SK-N-SH (cell line): ENCODE measurements at regions not wholly inside any gene's neighbourhood (a gene's known extent, or its start where the extent isn't known, plus 50 kb on each side); places are given as distances from the start of the nearest gene placed in this dataset.

Experiments used
- CTCF ChIA-PET: fragments of 300-600, 350-600 bp; formaldehyde crosslinking; extraction: SDS; loops from one replicate; lab custom pipeline; 2021; lab: Yijun Ruan, JAX
- POLR2A ChIA-PET: fragments of 350-600 bp; sonication (Branson Sonifier 250); formaldehyde crosslinking; extraction: SDS; loops from one replicate; lab custom pipeline; 2020; ENCODE audit warnings: antibody characterized with exemption, inconsistent platforms; lab: Yijun Ruan, JAX
- DNase-seq: peaks from one replicate; pipeline ENCODE4 v3.0.0; 2012
- H2AFZ ChIP-seq: fragments of 200-600 bp; sonication (generic); 2 replicates; pipeline ENCODE4 v1.8.1; 2016; ENCODE audit warnings: antibody characterized with exemption, mild to moderate bottlenecking, low read depth
- H3F3A ChIP-seq: fragments of 200-600 bp; sonication (generic); replicated peaks from 2 replicates; pipeline ENCODE3; 2016; ENCODE audit warnings: antibody characterized with exemption, mild to moderate bottlenecking; ENCODE audit not compliant: insufficient read depth
- H3K27ac ChIP-seq, 2 experiments: fragments of 200-500 bp in 1 of 2; fragments of 200-600 bp in 1 of 2; sonication (Bioruptor generic) in 1 of 2; sonication (generic), shearing (Covaris generic) in 1 of 2; 2 replicates each; pipeline versions ENCODE4 v1.5.1 to v1.6.1; 2014 to 2016; ENCODE audit warnings: low read depth in 2 of 2, inconsistent platforms in 1 of 2, low read length in 1 of 2, mild to moderate bottlenecking in 1 of 2, mixed read lengths in 1 of 2
- H3K27me3 ChIP-seq: fragments of 200-600 bp; sonication (generic), shearing (Covaris generic); 2 replicates; pipeline ENCODE4 v1.6.1; 2016; ENCODE audit warnings: mixed run types; ENCODE audit not compliant: insufficient read depth
- H3K36me3 ChIP-seq, 2 experiments: fragments of 200-500 bp in 1 of 2; fragments of 200-600 bp in 1 of 2; sonication (Bioruptor generic) in 1 of 2; sonication (generic) in 1 of 2; replicated peaks in 1 of 2; 2 replicates each; pipeline versions ENCODE3 to v1.5.1; 2014 to 2016; ENCODE audit warnings: low read length in 1 of 2, mild to moderate bottlenecking in 1 of 2; ENCODE audit not compliant: insufficient read depth in 2 of 2, control insufficient read depth in 1 of 2
- H3K4me1 ChIP-seq, 2 experiments: fragments of 200-500 bp in 1 of 2; fragments of 200-600 bp in 1 of 2; sonication (Bioruptor generic) in 1 of 2; sonication (generic), shearing (Covaris generic) in 1 of 2; 2 replicates each; pipeline versions ENCODE4 v1.5.1 to v1.6.1; 2014 to 2016; ENCODE audit warnings: low read depth in 1 of 2, low read length in 1 of 2, mixed run types in 1 of 2; ENCODE audit not compliant: insufficient read depth in 2 of 2, control insufficient read depth in 1 of 2
- H3K4me2 ChIP-seq: fragments of 200-600 bp; sonication (generic), shearing (Covaris generic); 2 replicates; pipeline ENCODE4 v1.6.1; 2017; ENCODE audit warnings: mixed run types
- H3K4me3 ChIP-seq, 2 experiments: fragments of 200-500 bp in 1 of 2; fragments of 200-600 bp in 1 of 2; sonication (Bioruptor generic) in 1 of 2; sonication (generic), shearing (Covaris generic) in 1 of 2; 2 replicates each; pipeline versions ENCODE4 v1.5.1 to v1.8.1; 2014 to 2016; ENCODE audit warnings: low read depth in 2 of 2, inconsistent platforms in 1 of 2, low read length in 1 of 2, mild to moderate bottlenecking in 1 of 2, mixed read lengths in 1 of 2, moderate library complexity in 1 of 2
- H3K79me2 ChIP-seq: fragments of 200-600 bp; sonication (generic); 2 replicates; pipeline ENCODE4 v1.8.1; 2017; ENCODE audit warnings: mild to moderate bottlenecking; ENCODE audit not compliant: insufficient read depth
- H3K9ac ChIP-seq: fragments of 200-600 bp; sonication (generic); 2 replicates; pipeline ENCODE4 v1.6.1; 2017; ENCODE audit warnings: mixed run types
- H3K9me2 ChIP-seq: fragments of 200-600 bp; sonication (generic); 2 replicates; pipeline ENCODE4 v1.6.1; 2017; ENCODE audit warnings: mixed run types
- H3K9me3 ChIP-seq: fragments of 200-600 bp; sonication (generic); 2 replicates; pipeline ENCODE4 v1.6.1; 2017; ENCODE audit warnings: mixed run types, mild to moderate bottlenecking, moderate library complexity
- H4K20me1 ChIP-seq: fragments of 200-600 bp; sonication (generic); 2 replicates; pipeline ENCODE4 v1.6.1; 2017; ENCODE audit warnings: mild to moderate bottlenecking, mixed run types; ENCODE audit not compliant: insufficient read depth
- ELF1 ChIP-seq: IDR thresholded peaks from 2 replicates; pipeline ENCODE4 v1.4.0; 2012
- EP300 ChIP-seq, 2 experiments: IDR thresholded peaks; 2 replicates each; pipeline versions ENCODE4 v1.4.0 to v1.6.1; 2012; ENCODE audit warnings: borderline replicate concordance in 1 of 2, low read depth in 1 of 2, low read length in 1 of 2
- FOXJ3 ChIP-seq: sonication (generic); formaldehyde crosslinking; IDR thresholded peaks from 2 replicates; pipeline ENCODE4 v1.5.1; 2020; ENCODE audit warnings: mild to moderate bottlenecking, missing genetic modification reagents
- FOXM1 ChIP-seq: IDR thresholded peaks from 2 replicates; pipeline ENCODE4 v1.4.0; 2012; ENCODE audit warnings: low read depth, mild to moderate bottlenecking
- GABPA ChIP-seq: IDR thresholded peaks from 2 replicates; pipeline ENCODE4 v1.4.0; 2012; ENCODE audit warnings: low read depth, mild to moderate bottlenecking
- NFIC ChIP-seq: IDR thresholded peaks from 2 replicates; pipeline ENCODE4 v1.4.0; 2012; ENCODE audit warnings: borderline replicate concordance
- NRF1 ChIP-seq: IDR thresholded peaks from 2 replicates; pipeline ENCODE4 v1.6.1; 2012; ENCODE audit warnings: low read depth, mild to moderate bottlenecking, low read length
- RAD21 ChIP-seq: IDR thresholded peaks from 2 replicates; pipeline ENCODE4 v1.6.1; 2012; ENCODE audit warnings: mild to moderate bottlenecking, low read length
- RXRA ChIP-seq: IDR thresholded peaks from 2 replicates; pipeline ENCODE4 v1.4.0; 2012; ENCODE audit warnings: low read depth, mild to moderate bottlenecking, borderline replicate concordance
- SIN3A ChIP-seq: IDR thresholded peaks from 2 replicates; pipeline ENCODE4 v1.6.1; 2012; ENCODE audit warnings: low read depth, mild to moderate bottlenecking, low read length, moderate library complexity, borderline replicate concordance
- TEAD4 ChIP-seq: IDR thresholded peaks from 2 replicates; pipeline ENCODE4 v1.4.0; 2012; ENCODE audit warnings: mild to moderate bottlenecking, borderline replicate concordance; ENCODE audit not compliant: insufficient read depth
- YY1 ChIP-seq: IDR thresholded peaks from 2 replicates; pipeline ENCODE4 v1.4.0; 2012; ENCODE audit warnings: low read depth, mild to moderate bottlenecking
- WGBS: methylation state at CpG from one replicate; pipeline ENCODE4 v1.1.6; 2017; ENCODE audit warnings: low lambda C conversion rate; 5-methylcytosine and 5-hydroxymethylcytosine counted together
- TF ChIP-seq, protein P1 (sequence below): IDR thresholded peaks from 2 replicates; pipeline ENCODE4 v1.6.1; 2012; ENCODE audit warnings: mild to moderate bottlenecking, low read depth, low read length, moderate library complexity
- TF ChIP-seq, protein P2 (sequence below): IDR thresholded peaks from 2 replicates; pipeline ENCODE4; 2012
- TF ChIP-seq, protein P3 (sequence below): fragments of 200-600 bp; sonication (generic); IDR thresholded peaks from 2 replicates; pipeline ENCODE4 v1.6.1; 2017; ENCODE audit warnings: antibody characterized with exemption, mild to moderate bottlenecking, moderate library complexity
- TF ChIP-seq, protein P4 (sequence below): IDR thresholded peaks from 2 replicates; pipeline ENCODE4 v1.4.0; 2012; ENCODE audit warnings: low read depth, borderline replicate concordance

DNA sequence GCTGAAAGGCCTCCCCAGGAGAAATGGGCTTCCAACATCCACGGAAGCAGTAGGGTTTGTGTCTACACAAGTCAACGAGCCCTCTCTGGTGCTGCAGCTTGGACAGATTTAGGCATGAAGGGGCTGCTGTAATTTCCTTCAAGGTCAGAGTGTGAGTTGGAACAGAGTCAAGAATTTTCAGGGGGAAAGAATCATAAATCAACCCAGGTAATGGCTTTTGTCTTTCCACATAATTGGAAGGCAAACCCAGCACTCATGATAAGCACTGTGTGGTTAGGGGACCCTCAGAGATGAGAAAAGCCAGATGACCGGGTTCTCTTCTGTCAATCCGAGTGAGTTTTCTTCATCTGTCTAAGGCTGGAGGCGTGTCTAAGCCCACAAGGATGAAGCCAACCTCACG lies 78.6 kb upstream of the MXRA5 start:
- ChIA-PET CTCF (no interaction called here), POLR2A (no interaction called here)
- no peak for DNase-seq
- Histone ChIP-seq H3K27ac (no peak overlapping the region), H3K36me3 (no peaks in the 10 kb centered on the region), H3K4me1 (no peaks in the 10 kb centered on the region), H3K9me2 (no peaks in the 10 kb centered on the region), H3K4me3 (no peak overlapping the region), H3K27me3 (no peaks in the 10 kb centered on the region), H3K4me2 (no peak overlapping the region), H3F3A (no peaks in the 10 kb centered on the region), H2AFZ (no peak overlapping the region), H3K9ac (no peak overlapping the region), H4K20me1 (no peaks in the 10 kb centered on the region), H3K9me3 (no peaks in the 10 kb centered on the region), H3K79me2 (no peaks in the 10 kb centered on the region)
- 4% methylated on average over 6 of the region's 6 CpGs for WGBS
- TF ChIP-seq EP300 (IDR thresholded peaks at IDR 0.05; ENCODE audit: borderline replicate concordance in 1 of 2, low read depth in 1 of 2, low read length in 1 of 2) (no peak), RXRA (no peak), SIN3A (no peak), YY1 (no peak), RAD21 (no peak), NRF1 (no peak), NFIC (no peak), FOXJ3 (CRISPR knock-in tag) (no peak), FOXM1 (no peak), TEAD4 (no peak), GABPA (no peak), ELF1 (no peak)
- TF ChIP-seq, protein P1, sequence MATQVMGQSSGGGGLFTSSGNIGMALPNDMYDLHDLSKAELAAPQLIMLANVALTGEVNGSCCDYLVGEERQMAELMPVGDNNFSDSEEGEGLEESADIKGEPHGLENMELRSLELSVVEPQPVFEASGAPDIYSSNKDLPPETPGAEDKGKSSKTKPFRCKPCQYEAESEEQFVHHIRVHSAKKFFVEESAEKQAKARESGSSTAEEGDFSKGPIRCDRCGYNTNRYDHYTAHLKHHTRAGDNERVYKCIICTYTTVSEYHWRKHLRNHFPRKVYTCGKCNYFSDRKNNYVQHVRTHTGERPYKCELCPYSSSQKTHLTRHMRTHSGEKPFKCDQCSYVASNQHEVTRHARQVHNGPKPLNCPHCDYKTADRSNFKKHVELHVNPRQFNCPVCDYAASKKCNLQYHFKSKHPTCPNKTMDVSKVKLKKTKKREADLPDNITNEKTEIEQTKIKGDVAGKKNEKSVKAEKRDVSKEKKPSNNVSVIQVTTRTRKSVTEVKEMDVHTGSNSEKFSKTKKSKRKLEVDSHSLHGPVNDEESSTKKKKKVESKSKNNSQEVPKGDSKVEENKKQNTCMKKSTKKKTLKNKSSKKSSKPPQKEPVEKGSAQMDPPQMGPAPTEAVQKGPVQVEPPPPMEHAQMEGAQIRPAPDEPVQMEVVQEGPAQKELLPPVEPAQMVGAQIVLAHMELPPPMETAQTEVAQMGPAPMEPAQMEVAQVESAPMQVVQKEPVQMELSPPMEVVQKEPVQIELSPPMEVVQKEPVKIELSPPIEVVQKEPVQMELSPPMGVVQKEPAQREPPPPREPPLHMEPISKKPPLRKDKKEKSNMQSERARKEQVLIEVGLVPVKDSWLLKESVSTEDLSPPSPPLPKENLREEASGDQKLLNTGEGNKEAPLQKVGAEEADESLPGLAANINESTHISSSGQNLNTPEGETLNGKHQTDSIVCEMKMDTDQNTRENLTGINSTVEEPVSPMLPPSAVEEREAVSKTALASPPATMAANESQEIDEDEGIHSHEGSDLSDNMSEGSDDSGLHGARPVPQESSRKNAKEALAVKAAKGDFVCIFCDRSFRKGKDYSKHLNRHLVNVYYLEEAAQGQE: no peak
- TF ChIP-seq, protein P2, sequence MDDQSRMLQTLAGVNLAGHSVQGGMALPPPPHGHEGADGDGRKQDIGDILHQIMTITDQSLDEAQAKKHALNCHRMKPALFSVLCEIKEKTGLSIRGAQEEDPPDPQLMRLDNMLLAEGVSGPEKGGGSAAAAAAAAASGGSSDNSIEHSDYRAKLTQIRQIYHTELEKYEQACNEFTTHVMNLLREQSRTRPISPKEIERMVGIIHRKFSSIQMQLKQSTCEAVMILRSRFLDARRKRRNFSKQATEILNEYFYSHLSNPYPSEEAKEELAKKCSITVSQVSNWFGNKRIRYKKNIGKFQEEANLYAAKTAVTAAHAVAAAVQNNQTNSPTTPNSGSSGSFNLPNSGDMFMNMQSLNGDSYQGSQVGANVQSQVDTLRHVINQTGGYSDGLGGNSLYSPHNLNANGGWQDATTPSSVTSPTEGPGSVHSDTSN: no peak
- TF ChIP-seq, protein P3, sequence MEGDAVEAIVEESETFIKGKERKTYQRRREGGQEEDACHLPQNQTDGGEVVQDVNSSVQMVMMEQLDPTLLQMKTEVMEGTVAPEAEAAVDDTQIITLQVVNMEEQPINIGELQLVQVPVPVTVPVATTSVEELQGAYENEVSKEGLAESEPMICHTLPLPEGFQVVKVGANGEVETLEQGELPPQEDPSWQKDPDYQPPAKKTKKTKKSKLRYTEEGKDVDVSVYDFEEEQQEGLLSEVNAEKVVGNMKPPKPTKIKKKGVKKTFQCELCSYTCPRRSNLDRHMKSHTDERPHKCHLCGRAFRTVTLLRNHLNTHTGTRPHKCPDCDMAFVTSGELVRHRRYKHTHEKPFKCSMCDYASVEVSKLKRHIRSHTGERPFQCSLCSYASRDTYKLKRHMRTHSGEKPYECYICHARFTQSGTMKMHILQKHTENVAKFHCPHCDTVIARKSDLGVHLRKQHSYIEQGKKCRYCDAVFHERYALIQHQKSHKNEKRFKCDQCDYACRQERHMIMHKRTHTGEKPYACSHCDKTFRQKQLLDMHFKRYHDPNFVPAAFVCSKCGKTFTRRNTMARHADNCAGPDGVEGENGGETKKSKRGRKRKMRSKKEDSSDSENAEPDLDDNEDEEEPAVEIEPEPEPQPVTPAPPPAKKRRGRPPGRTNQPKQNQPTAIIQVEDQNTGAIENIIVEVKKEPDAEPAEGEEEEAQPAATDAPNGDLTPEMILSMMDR: no peak
- TF ChIP-seq, protein P4, sequence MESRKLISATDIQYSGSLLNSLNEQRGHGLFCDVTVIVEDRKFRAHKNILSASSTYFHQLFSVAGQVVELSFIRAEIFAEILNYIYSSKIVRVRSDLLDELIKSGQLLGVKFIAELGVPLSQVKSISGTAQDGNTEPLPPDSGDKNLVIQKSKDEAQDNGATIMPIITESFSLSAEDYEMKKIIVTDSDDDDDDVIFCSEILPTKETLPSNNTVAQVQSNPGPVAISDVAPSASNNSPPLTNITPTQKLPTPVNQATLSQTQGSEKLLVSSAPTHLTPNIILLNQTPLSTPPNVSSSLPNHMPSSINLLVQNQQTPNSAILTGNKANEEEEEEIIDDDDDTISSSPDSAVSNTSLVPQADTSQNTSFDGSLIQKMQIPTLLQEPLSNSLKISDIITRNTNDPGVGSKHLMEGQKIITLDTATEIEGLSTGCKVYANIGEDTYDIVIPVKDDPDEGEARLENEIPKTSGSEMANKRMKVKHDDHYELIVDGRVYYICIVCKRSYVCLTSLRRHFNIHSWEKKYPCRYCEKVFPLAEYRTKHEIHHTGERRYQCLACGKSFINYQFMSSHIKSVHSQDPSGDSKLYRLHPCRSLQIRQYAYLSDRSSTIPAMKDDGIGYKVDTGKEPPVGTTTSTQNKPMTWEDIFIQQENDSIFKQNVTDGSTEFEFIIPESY: no peak
